WTC11 (cell line): ENCODE measurements at regions not wholly inside any gene's neighbourhood (a gene's known extent, or its start where the extent isn't known, plus 50 kb on each side); places are given as distances from the start of the nearest gene placed in this dataset.
"Not testable (repeated sequence)": the region's sequence is repeated elsewhere in the genome, so short reads cannot be mapped to it uniquely, and the experiment has no call there.

ENCODE experiments used
- ATF6 ChIP-seq: sonication (generic); formaldehyde crosslinking; IDR thresholded peaks from 2 replicates; pipeline ENCODE4 v1.8.1; 2023; ENCODE audit warnings: mild to moderate bottlenecking, missing genetic modification reagents
- CBFB ChIP-seq: sonication (generic); formaldehyde crosslinking; IDR thresholded peaks from 2 replicates; pipeline ENCODE4 v1.8.1; 2022; ENCODE audit warnings: mild to moderate bottlenecking, low read depth, missing genetic modification reagents
- CREB1 ChIP-seq: sonication (generic); formaldehyde crosslinking; IDR thresholded peaks from 2 replicates; pipeline ENCODE4 v1.8.0; 2023; ENCODE audit warnings: mild to moderate bottlenecking, missing genetic modification reagents
- CTCF ChIP-seq: fragments of 200-600 bp; IDR thresholded peaks from 2 replicates; pipeline ENCODE4 v1.8.0; 2022; ENCODE audit warnings: antibody characterized with exemption
- NR3C1 ChIP-seq: sonication (generic); formaldehyde crosslinking; conservative IDR thresholded peaks from 2 replicates; pipeline ENCODE4 v1.8.1; 2023; ENCODE audit warnings: low read depth, mild to moderate bottlenecking, missing genetic modification reagents
- TCF7 ChIP-seq: sonication (generic); formaldehyde crosslinking; IDR thresholded peaks from 2 replicates; pipeline ENCODE4 v1.8.0; 2022; ENCODE audit warnings: mild to moderate bottlenecking, low read depth, missing genetic modification reagents, moderate library complexity
- ZNF263 ChIP-seq: sonication (generic); formaldehyde crosslinking; IDR thresholded peaks from 2 replicates; pipeline ENCODE4 v1.8.1; 2022; ENCODE audit warnings: low read depth, mild to moderate bottlenecking, moderate library complexity, missing genetic modification reagents
- ZNF281 ChIP-seq: sonication (generic); formaldehyde crosslinking; IDR thresholded peaks from 2 replicates; pipeline ENCODE4 v1.8.0; 2023; ENCODE audit warnings: mild to moderate bottlenecking, missing genetic modification reagents

- TF ChIP-seq ATF6; ZNF281 (CRISPR knock-in tag); CREB1; ZNF263 (CRISPR knock-in tag); TCF7 (CRISPR knock-in tag); NR3C1 (CRISPR knock-in tag); CTCF; CBFB (CRISPR knock-in tag): not testable (repeated sequence)
Observed at GRCh38 chr9:41779192-41779591, 350.0 kb downstream of the CNTNAP3B start.
